HG03108 (cell line): ENCODE measurements at regions not wholly inside any gene's neighbourhood (a gene's known extent, or its start where the extent isn't known, plus 50 kb on each side); places are given as distances from the start of the nearest gene placed in this dataset.
"Not testable (repeated sequence)": the region's sequence is repeated elsewhere in the genome, so short reads cannot be mapped to it uniquely, and the experiment has no call there.

Source experiments
- ATAC-seq: cut with Tn5 transposase; IDR thresholded peaks from one replicate; pipeline ENCODE4 v1.9.1; 2021; ENCODE audit warnings: moderate library complexity; ENCODE audit not compliant: unreplicated experiment

DNA sequence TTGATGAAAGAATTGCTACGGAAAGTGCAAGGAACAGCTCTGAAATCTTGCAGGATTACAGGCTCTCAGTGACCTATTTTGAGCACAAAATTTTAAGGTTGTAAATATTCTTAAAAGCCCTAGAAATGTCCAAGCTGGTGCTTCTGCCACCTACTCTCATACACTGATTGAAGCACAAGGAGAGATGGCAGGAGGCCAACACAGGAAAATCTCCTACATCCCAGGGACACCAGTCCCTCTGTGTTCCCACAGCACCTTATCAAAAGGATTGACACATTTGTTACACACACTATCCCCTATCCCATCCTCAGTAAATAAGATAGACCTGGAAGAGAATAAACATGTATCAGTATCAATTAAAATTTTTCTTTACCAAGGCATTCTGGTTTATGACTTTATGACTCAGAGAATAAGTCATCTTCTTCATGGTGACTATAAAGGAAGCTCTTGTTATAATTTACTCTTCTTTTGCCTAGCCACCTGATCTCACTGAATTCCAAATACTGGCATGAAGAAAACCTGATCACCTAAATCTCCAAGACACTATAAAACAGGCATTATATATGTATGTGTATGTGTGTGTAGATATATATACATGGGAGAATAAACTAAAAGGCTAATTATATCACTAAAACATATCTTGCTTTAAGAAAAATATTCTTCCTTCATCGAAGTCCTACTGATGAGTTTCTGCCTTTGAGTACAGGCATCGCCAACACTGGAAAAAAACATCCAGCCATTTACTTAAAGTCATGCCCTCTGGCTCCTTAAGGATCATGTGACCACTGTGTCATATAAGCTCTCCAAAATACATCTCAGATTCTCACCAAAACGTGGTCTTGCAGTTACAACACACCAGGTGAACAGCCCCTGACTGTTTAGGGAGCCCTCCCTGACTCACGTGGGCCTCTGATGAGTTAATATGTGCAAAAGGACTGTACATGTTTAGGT lies 208.1 kb upstream of the NR2F2 start:
- ATAC-seq, result no peak

DNA sequence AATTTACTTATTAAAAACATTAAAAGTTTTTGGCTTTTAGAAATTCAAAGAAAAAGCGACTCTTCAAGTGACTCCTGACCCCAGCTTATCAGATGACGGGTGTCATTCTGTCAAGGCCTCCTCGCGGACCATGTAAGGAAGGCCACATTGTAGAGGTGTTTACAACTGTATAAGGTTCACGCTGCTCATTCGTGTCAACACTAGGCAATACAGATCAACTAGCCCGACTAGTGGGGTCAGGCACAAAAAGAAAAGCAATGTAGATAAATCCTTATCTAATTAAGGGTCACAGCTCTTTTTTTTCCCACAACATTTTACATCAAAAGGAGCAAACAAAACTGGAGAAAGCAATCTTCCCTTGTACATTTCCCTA lies 207.5 kb upstream of the NR2F2 start:
- ATAC-seq, result no peak

DNA sequence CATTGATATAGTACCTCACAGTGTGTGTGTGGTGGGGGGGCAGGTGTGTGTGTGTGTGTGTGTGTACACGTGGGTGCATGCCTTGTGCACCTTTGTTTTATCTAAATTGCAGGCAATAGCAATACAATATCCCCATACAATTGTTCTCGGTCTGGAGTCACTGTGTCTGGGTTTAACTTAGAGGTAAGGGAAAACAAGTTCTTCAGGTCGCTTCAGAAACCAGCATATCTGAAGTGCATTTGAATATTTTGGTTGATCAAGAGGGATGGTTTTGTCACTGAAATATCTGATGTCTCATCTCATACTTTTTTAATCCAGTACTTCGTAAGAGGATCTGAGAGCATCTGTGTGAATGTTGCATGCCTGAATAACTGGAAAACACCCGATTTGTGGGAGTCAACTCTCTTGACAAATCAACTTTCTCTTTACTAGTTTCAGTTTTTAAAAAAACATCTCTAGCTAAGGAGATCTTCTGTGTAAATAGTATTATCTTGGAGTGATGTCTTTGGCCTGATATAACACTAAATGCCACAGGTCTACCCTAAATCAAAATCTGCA lies 206.8 kb upstream of the NR2F2 start:
- no peak for ATAC-seq

DNA sequence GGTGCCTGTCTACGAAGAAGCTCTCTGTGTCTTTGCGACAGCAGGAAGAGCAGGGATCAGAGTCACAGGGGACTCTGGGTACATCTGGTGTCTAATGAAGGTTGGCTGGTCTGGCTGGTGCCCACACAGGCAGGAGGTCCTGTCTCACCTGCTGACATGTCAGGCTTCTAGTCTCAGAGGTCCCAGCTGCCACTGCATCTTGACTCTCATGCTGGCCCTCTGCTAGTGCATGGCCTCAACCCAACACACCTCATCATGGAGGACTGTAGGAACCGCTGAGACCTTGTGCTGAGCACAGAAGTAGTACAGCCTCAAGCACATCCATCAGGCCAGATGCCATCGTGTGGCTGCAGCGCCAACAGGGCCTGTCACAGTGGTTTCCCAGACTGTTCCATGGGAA lies 206.1 kb upstream of the NR2F2 start:
- no peak for ATAC-seq

DNA sequence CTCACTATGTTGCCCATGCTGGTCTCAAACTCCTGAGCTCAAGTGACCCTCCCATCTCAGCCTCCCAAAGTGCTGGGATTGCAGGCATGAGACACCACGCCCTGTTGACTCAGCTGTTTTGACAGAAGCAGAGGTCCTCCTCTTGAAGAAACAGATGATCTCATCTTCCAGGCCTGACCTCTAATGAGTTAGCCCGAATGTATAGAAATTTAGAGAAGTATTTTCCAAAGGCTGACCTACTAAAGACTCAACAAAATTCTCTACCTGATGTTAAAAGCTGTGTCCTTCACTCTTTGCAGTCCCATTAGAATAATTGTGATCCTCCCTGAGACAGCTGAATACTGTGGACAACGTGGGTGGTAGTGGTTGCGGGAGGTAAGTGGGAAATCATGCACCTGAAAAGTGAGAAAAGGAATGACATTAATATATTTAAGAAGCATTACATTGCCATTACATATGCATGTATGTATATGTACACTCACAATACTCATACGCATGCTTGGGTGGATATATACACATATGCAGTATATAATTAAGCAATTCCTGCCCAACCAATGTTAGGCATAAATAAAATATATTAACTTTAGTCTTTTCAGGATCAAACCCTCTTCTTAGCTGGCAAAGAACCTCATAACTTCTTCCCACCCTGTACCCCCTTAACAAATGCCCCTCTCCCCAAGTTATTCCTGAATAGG lies 204.6 kb upstream of the NR2F2 start:
- no peak for ATAC-seq

DNA sequence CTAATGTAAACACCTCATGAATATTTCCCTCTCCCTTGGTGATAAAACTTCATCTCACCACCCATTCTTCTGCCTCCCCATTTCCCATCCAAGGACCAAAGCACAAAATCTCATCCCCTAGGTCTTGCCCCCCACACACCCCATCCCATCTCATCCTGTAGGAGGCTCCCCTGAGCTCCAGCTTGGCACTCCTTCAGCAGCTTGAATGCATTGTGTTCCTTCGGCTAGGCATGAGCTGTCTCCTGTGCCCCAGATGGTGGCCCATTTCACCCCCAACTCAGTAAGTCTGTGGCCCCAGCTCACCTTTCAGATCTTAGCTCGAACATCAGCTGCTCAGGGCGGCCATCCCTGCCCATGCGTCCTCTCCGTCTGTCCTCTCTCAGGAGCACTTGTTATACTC lies 203.6 kb upstream of the NR2F2 start:
- no peak for ATAC-seq

DNA sequence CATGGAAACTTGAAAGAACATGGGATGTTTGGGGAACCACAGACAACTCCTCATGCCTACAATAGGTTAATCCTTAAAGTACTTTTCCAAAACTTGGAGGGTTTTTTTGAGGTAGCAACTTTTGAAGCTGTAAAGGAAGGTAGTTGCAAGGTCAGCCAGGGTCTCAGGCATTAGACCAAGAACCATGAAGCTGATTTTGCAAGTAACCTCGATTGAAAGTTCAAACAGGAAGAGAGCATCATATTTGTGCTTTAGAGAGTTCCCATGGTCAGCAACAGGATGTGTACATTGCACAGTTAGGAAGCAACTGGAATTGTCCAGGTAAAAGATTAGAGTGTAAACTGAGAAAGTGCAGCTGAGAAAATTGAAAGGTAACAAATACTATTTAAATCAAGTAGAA lies 199.8 kb upstream of the NR2F2 start:
- ATAC-seq, result no peak

DNA sequence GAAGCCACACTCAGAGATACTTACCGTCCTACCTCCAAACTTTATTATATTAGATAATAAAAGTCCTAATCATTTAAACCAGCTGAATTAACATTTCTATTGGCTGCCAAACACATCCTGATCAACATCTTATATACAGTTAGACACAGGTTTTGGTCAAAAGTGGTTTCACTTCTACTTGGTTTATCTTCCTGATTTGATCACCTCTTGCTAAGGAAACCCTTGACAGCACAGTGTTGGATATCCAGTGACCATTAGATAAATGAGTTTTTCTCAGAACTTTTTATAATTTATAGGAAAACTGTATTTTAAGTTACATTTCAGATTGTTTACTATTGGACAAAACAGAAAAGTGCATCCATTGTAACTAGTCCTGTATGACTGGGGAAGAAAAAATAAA lies 198.4 kb upstream of the NR2F2 start:
- no peak for ATAC-seq

DNA sequence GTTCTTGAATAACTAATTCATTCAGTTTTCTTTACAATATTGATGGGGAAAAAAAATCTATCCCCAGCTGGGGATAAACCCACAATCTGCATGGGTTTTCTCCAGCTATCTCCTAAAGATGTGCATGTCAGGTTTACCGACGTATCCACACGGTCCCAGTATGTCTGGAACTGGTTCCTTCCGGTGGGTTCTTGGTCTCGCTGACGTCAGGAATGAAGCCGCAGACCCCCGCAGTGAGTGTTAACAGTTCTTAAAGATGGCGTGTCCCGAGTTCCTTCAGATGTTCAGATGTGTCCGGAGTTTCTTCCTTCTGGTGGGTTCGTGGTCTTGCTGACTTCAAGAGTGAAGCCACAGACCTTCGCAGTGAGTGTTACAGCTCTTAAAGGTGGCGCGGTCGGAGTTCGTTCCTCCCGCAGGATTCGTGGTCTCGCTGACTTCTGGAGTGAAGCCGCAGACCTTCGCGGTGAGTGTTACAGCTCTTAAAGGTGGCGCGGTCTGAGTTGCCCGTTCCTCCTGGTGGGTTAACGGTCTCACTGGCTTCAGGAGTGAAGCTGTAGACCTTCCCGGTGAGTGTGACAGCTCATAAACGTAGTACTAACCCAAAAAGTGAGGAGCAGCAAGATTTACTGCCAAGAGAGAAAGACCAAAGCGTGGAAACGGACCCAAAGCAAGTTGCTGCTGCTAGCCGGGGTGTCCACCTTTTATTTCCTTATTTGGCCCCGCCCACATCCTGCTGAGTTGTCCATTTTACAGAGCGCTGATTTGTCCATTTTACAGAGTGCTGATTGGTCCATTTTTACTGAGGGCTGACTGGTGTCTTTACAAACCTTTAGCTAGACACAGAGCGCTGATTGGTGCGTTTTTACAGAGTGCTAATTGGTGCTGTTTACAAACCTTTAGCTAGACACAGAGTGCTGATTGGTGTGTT lies 195.1 kb upstream of the NR2F2 start:
- no peak for ATAC-seq

DNA sequence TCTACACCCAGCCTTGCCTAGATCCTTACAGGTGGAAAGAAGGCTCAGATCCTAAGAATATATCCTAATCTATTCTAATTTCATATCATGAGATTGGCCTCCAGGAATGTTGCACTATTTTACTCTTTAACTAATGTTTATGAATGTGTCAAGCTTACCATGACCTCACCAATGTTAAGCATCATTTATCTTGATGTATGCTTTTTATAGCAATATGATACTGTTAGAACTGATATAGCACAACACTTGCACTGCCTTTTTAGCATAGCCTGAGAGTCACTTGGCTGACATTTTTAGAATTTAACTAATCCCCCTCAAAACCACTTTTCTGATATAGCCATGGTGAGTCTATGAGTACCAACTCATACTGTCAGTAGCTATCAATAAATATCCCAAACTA lies 191.5 kb upstream of the NR2F2 start:
- ATAC-seq, result no peak

DNA sequence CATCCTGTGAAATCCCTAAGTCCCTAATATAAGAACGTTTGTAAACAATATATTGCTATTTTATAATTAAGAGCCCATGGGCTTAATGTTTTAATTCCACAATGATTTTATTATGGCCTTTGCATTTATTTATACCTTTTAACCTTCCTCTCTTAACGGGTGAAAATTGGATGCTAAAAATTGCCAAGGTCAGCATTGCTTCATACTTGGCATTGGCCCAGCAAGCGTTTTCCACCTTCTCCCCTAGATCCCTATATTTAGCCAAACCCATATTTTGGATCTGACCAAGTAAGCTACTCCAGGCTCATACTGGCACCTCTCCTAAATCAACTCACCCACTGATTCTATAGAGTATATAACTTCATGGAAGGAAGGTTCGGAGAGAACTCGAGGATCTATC lies 188.0 kb upstream of the NR2F2 start:
- ATAC-seq, result no peak

DNA sequence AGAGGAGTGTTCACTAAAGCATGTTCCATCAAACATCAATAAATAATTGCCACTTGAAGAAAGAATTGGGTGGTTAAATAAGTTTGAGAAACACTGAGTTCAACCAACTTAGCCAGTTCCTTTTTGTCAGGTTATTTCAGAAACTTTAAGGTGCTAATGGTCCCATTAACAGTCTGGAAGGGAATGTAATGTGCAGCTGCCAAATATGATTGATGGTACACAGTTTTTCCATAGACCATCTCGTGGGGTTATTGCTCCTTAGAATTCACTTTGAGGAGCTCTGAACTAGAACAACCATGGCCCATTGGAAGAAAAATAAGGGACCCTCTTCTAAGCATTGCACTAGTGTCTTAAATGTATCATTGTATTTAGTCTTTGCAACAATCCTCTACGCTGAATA lies 185.8 kb upstream of the NR2F2 start:
- ATAC-seq, result no peak

DNA sequence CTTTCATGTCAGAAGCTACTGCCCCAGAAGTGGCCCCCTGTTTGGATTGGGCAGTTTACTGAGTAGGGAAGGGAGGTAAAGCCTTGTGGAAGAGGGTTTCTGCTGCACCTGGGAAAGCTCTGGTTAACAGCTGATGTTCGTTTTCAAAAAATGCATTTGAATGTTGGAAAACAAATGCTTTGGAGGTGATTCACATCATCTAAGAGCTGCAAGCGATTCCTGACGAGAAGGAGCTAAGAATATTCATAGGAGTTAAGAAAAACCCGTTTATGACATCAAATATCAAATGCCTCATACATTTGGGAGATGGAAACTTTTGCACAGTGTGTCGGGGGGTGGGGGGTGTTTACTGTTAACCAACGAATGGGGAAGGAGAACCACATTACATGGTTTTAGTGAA lies 183.8 kb upstream of the NR2F2 start:
- no peak for ATAC-seq

DNA sequence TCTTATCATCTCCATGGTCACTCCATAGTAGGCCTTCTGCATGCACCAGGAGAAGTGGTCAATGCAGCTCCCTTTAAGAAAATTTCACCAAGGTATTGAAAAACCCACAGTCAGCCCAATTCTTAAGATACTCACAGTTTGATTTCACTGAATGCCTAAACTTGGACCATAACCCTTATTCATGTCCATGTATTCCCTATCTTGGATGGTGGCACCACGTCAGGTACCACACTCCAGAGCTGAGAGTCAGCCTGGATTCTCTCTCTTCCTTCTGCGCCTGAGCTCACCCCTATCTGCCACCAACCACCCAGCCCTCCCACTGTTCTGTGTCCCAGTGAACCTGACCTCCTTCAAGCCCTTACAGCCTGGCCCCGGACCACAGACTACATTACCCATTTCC lies 183.2 kb upstream of the NR2F2 start:
- ATAC-seq, result no peak

DNA sequence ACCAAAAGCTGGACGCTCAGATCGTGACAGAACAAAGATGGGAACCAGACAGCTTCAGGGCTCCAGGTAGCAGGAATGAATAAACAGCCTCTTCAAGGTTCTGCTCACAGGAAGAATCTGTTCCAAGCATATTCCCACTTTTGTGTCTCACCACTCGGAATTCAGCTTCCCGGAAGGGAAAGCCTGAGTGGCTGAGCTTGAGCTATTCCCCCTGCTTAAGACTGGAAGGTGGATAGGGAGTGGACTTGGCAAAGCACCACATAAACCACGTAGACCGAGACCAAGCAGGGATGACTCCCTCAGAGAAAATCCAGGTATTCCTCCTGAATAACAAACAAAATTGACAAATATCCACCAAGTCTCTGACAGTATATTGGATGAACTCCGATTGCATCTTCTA lies 180.2 kb upstream of the NR2F2 start:
- no peak for ATAC-seq

DNA sequence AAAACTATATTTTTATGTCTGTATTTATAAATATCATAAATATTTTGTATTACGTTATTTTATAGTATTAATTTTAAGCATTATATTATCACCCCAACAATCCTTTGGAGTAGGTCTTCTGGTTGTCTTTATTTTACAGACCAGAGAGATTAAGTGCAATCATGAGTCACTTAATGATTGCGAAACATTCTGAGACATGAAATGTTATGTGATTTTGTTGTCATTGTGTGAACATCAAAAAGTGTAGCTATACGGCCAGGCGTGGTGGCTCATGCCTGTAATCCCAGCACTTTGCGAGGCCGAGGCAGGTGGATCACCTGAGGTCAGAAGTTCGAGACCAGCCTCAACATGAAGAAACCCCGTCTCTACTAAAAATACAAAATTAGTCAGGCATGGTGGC lies 178.8 kb upstream of the NR2F2 start:
- ATAC-seq, result not testable (repeated sequence)

DNA sequence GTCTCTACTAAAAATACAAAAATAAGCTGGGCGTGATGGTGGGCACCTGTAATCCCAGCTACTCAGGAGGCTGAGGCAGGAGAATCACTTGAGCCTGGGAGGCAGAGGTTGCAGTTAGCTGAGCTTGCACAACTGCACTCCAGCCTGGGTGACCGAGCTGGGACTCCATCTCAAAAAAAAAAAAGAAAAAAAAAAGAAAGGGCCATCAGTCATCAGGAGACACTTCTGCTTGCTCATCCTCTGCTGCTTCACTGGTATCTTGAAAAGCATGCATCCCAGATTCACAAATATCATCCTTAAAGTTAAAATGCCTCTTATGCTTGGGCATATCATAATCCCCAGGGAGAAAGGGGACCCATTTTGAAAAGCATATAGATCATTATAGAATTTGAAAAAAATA lies 176.6 kb upstream of the NR2F2 start:
- no peak for ATAC-seq

DNA sequence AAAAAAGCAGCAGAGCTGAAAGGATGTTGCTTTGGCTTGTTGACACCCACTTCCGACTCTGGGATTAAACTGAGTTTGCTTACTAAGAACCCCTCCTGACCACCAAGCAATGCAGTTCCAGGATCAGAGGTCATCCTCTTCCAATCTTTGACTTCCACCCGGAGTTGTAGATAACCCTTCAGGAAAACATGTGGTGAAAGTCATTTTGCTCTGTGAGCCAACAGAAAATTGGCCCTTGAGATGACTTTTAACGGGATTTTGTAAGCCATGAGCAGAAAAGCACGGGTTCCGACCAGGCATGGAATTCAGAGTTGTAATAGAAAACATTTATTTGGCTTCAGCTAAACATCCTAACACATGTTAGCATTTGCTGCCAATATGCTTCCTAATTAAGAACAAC lies 171.6 kb upstream of the NR2F2 start:
- no peak for ATAC-seq

DNA sequence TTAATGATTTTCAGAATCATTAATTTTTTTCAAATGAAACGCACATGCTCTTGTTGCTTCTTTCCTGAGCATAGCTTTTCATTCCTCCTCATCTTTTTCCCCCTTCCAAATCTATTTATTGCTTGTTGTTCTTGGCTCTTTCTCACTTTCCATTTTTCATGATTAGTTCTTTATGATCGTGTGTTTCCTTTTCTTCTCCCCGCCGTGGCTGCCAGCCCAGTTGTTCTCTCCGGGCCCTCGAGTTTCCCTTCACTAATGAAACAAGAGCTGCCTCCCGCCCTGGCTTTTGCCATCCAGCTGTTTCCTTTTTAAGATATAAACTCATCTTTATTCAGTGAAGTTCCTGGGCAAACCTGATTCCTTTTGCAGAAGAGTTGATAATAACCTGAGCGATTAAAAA lies 170.2 kb upstream of the NR2F2 start:
- ATAC-seq, result no peak

DNA sequence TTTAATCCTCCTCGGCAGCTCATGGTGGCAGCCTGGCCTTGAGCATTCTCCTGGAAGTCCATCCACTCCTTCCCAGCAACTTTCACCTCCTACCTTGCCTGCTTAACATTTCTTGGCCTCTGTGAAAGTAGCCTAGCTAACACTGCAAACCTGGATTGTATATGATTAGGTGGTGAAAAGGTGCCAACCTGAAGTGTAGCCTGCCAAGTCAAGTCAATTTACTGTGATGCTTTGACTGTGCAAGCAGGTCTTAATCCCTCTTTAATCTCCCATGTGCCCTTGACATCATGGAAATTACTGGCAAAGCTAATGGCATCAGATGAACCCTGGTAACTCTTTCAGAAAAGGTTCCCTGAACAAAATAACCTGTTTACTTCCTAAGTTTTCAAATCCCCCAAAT lies 169.7 kb upstream of the NR2F2 start:
- no peak for ATAC-seq

DNA sequence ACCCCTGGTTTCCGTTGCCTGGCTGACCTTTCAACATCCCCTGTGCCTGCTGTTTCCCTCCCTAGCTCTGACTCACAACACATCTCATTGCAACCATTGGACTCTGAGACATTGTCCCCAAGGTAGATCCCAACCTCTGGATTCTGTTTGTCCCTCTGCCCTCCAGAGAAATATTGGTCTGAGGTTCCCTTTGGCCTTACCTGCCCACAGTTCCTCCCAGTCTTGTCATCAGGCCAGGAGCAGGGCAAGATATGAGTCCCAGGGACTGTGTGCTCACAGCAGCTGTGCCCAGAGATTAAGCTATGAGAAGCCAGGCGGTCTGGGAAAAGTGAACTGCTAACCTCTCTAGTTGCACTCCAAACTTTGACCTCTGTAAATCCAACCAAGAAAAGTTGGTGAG lies 168.2 kb upstream of the NR2F2 start:
- no peak for ATAC-seq
